ENCODE measurements at regions not wholly inside any gene's neighbourhood (a gene's known extent, or its start where the extent isn't known, plus 50 kb on each side); places are given as distances from the start of the nearest gene placed in this dataset.
"Not testable (repeated sequence)": the region's sequence is repeated elsewhere in the genome, so short reads cannot be mapped to it uniquely, and the experiment has no call there.

DNA sequence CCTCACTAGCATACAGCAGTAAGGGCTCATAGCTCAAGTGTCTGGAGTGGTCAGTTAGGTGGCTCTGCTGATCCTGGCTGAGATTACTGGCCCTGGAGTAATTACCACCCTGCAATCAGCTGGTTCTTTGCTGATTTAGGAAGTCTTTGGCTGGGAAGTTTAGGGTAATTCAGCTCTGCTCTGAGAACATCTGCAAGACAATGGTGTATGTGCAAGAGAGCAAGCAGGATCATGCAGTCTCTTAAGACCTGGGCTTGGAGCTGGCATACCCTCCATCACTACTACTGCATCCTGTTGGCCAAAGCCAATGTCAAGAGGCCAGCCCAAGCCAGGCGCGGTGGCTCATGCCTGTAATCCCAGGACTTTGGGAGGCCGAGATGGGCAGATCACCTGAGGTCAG is 159.0 kb downstream of the NDUFA12 start:
- TF ChIP-seq, protein P1, sequence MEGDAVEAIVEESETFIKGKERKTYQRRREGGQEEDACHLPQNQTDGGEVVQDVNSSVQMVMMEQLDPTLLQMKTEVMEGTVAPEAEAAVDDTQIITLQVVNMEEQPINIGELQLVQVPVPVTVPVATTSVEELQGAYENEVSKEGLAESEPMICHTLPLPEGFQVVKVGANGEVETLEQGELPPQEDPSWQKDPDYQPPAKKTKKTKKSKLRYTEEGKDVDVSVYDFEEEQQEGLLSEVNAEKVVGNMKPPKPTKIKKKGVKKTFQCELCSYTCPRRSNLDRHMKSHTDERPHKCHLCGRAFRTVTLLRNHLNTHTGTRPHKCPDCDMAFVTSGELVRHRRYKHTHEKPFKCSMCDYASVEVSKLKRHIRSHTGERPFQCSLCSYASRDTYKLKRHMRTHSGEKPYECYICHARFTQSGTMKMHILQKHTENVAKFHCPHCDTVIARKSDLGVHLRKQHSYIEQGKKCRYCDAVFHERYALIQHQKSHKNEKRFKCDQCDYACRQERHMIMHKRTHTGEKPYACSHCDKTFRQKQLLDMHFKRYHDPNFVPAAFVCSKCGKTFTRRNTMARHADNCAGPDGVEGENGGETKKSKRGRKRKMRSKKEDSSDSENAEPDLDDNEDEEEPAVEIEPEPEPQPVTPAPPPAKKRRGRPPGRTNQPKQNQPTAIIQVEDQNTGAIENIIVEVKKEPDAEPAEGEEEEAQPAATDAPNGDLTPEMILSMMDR (IDR thresholded peaks at IDR 0.05; ENCODE audit: control insufficient read depth, extremely low read depth, insufficient read depth), result no peak
- no peak for DNase-seq (ENCODE audit: low read depth)
- H3K4me3 ChIP-seq (ENCODE audit: low read depth, low read length), result no peak overlapping the region

DNA sequence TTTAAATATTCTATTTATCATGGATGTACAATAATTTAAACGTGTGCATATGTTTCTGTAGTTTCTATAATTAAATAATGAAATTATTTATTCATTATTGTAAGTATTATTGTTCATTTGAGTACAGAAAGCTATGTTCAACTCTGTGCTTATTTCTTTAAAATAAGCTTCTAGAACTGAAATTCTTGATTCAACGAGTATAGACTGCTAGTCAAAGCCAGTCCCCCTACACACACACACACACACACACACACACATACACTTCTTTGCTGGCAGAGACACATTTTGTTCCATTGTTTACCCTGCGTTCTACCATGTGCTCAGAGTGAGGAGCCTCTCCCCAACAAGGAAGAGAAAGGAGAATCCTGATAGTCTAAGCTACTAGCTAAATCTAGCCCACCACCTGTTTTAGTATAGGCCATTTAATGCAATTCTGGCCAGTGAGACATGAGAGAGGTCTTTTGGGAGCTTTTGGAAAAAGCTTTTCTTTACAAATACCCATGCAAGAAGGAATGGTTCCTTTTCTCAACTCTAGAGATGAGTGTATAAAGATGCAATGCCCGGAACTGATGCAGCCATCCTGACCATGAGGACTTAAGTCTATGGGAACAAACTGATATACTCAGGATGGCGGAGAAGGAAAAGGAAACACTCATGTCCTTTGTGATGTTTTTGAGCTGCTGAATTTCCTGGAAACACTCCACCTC is 161.4 kb downstream of the NDUFA12 start:
- no peak for DNase-seq (ENCODE audit: low read depth)
- no peak overlapping the region for H3K4me3 ChIP-seq (ENCODE audit: low read depth, low read length)
- TF ChIP-seq, protein P1 (IDR thresholded peaks at IDR 0.05; ENCODE audit: control insufficient read depth, extremely low read depth, insufficient read depth), result no peak

DNA sequence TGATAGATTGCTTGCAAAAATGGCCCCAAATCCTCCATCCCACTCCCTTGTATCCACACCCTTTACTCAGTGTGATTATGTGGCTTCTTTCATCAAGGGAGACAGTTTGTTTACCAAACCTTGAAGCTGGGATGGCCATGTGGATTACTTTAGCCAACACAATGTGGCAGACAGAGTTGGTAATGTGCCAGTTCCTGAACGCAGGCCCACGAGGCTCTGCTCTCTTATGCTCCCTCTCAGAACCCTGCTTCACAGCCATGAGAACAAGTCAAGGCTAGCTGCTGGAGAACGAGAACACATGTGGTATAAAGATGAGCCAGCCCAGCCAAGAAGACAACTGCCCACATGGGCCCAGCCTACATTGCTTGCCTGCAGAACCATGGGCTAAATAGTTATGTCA is 162.3 kb downstream of the NDUFA12 start:
- TF ChIP-seq, protein P1 (IDR thresholded peaks at IDR 0.05; ENCODE audit: control insufficient read depth, extremely low read depth, insufficient read depth), result no peak
- no peak for DNase-seq (ENCODE audit: low read depth)
- H3K4me3 ChIP-seq (ENCODE audit: low read depth, low read length), result no peak overlapping the region

DNA sequence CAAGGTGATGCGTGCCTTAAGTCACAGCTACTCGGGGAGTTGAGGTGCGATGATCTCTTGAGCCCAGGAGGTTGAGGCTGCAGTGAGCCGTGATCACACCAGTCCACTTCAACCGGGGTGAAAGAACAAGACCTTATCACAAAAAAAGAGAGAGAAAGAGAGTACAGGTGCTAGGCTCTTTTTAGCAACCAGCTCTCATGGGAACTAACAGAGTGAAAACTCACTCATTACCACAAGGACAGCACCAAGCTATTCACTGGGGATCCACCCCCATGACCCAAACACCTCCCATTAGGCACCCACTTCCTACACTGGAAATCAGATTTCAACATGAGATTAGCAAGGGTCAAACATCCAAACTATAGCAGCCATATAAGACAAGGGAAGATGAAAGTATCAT is 164.2 kb downstream of the NDUFA12 start:
- no peak for DNase-seq (ENCODE audit: low read depth)
- TF ChIP-seq, protein P1 (IDR thresholded peaks at IDR 0.05; ENCODE audit: control insufficient read depth, extremely low read depth, insufficient read depth), result no peak

DNA sequence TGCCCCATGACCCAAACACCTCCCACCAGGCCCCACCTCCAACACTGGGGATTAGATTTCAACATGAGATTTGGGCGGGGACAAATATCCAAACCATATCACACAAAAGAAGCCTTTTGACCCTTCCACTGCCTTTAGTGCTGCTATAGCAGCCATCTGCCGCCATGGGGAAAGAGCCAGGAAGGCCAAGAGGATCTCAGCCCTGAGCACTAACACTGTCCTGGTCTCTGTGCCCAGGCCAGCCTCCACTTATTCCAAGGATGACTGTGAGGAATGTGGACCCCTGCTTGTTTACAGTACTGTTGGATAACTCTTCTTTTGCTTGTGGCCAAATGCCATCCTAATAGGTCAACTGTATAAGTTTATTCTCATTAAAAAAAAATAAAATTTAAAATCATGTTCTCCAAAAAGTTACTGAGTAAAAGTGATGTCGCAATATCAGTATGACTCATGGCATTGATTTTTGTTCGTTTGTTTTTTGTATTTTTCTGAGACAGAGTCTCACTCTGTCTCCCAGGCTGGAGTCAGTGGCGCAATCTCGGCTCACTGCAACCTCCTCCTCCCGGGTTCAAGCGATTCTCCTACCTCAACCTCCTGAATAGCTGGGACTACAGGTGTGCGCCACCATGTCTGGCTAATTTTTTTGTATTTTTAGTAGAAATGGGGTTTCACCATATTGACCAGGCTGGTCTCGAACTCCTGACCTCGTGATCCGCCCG is 166.4 kb downstream of the NDUFA12 start:
- DNase-seq (ENCODE audit: low read depth); H3K4me3 ChIP-seq (ENCODE audit: low read depth, low read length): not testable (repeated sequence)

More for the DNA sequence above, 164.2 kb downstream of the NDUFA12 start:
- no peak overlapping the region for H3K4me3 ChIP-seq (ENCODE audit: low read depth, low read length)

DNA sequence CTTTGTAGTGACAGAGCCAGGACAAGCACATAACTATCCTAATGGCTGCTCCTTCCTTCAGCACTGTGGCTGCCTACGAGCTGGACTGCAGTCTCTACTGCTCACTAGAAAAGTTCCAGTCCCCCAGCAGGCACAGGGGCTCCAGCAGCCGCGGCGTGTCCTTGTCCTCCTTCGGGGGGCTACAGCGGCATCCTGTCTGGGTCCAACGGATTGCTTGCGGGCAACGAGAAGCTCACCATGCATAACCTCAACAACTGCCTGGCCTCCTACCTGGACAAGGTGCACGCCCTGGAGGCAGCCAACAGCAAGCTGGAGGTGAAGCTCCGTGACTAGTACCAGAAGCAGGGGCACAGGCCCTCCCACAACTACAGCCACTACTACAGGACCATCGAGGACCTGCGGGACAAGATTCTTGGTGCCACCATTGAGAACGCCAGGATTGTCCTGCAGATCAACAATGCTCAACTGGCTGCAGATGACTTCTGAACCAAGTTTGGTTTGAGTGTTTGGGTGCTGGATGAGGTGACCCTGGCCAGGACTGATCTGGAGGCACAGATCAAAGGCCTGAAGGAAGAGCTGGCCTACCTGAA is 169.4 kb downstream of the NDUFA12 start:
- TF ChIP-seq, protein P1 (IDR thresholded peaks at IDR 0.05; ENCODE audit: control insufficient read depth, extremely low read depth, insufficient read depth), result no peak
- DNase-seq (ENCODE audit: low read depth), result no peak
- no peak overlapping the region for H3K4me3 ChIP-seq (ENCODE audit: low read depth, low read length)
